HG02798 (cell line): ENCODE measurements at regions not wholly inside any gene's neighbourhood (a gene's known extent, or its start where the extent isn't known, plus 50 kb on each side); places are given as distances from the start of the nearest gene placed in this dataset.
A peak's percentile ranks its signal among the peaks of the same experiment; 100 is the strongest.
"Not testable (repeated sequence)": the region's sequence is repeated elsewhere in the genome, so short reads cannot be mapped to it uniquely, and the experiment has no call there.

Experiments
- ATAC-seq: cut with Tn5 transposase; IDR thresholded peaks from one replicate; pipeline ENCODE4 v1.9.1; 2021; ENCODE audit warnings: mild to moderate bottlenecking; ENCODE audit not compliant: unreplicated experiment, poor library complexity

GRCh38 chr6:113758214-113758613 is 98.9 kb upstream of the MARCKS start:
- no peak for ATAC-seq

GRCh38 chr6:113758826-113759574 is 98.1 kb upstream of the MARCKS start:
- ATAC-seq, result no peak

DNA sequence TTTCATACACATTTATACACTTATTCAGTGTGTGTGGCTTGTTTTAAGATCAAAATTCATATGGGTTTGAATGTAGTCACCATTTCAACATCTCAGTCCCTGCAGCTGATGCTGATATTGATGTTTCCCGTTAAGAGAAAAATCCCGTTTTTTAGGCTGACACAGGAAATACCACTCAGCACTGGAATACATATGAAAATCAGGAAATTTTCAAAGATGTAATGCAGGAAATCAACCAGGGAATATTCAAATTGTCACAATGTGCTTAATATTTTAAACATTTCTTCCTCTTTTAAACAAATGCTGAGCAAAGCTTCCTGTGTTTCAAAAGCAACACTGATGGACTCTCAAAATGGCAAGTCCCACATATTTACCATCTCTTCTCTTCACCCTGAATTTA is 94.5 kb upstream of the MARCKS start:
- ATAC-seq, result no peak

GRCh38 chr6:113763311-113763766 is 93.8 kb upstream of the MARCKS start:
- no peak for ATAC-seq

DNA sequence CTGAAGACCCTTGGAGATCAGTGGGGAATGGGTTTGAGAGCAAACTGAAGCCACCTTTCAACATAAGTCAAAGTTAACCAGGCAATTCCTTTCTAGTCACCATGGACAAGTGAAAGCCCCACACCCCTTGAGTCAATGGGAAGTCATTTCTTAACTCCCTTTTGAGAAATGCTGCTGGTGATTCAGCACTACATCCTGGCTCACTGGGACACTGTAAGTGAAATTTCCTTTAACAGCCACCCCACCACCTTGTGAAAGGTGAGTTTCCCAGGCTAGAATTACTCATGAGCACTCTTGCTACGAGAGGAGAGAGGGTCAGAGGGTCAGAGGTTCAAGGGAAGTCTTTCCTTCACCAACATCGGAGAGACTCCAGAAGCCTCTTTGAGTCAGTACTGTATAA is 93.3 kb upstream of the MARCKS start:
- ATAC-seq, result peak; percentile 64

- ATAC-seq, result no peak
Measured at GRCh38 chr6:113765909-113766308, 91.2 kb upstream of the MARCKS start.

DNA sequence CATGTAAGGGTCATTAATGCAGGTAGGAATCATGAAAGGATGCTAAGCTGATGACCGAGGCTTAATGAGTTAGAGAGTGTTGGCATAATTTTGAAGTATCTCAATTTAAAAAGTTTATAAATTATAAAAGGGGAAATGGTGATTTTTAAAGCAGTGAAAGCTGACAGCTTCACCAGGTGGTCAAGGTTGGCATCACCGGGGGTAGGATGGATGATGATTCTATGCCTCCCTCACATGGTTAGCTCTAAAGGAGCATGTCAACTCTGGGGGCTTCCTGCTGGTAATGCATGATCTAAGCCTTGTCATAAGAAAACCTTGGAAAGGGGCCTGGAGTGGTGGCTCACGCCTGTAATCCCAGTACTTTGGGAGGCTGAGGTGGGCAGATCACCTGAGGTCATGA is 89.2 kb upstream of the MARCKS start:
- no peak for ATAC-seq

DNA sequence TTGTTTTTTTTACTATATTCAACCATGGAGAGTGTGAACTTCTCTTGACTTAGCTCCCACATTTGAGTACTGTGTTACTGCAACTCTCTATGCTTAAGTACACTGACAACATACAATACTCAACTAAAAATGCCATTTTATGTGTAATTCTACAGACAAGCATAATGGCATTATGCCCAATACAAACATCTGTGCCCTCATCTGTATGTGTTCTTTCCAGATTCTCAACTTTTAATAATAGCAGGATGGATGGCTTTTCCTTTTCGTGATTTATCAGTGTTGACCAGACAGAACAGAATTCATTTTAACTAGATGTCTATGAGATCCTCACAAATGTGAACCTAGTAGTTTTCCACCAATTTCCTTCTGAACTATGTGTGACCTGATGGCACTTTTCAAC is 84.2 kb upstream of the MARCKS start:
- no peak for ATAC-seq

DNA sequence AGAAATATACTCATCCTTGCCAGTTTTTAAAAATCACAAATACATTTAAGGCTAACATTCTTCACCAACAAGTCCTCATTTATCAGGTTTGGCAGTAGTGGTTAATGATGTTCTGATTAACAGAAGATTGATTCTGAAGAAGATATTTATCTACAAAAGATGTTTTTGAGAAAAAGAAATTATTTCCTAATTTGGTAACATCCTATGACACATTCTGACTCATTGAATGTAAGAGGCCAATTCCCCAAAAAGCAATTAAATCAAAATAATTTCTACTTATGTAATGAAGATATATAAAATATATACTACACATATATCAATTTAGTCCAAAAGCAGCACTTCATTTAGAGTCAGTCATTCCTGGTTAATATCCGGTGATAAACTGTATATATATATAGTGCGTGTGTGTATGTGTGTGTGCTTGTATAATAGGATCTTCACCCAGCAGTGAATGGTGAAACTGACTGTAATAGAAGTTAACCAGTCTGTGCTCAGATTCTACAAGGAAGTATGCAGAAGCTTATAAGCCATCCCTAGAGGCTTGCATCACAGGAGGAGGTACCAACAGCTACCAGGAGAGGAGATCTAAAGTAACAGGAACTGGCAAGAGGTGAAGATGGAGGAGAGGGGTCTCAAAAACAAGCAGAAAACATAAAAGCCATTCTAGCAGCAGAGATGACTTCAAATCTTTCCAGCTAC is 82.9 kb upstream of the MARCKS start:
- ATAC-seq, result no peak

GRCh38 chr6:113776998-113777397 is 80.1 kb upstream of the MARCKS start:
- no peak for ATAC-seq

DNA sequence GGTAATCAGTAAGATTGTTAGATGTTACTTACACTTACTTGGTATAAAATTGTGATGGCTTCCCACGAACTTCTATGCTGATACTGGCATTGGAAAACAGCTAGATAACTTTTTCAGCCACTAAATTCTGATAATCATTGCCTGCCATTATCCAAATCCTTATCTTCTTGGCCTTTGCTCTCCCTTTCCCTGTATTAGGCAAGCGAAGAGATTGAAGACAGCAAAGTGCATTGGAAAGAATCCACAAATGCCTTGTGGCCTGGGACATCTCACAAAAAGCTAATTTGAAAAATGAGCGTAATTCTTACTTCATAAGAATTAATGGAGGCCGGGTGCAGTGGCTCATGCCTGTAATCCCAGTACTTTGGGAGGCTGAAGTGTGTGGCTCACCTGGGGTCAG is 79.5 kb upstream of the MARCKS start:
- no peak for ATAC-seq

DNA sequence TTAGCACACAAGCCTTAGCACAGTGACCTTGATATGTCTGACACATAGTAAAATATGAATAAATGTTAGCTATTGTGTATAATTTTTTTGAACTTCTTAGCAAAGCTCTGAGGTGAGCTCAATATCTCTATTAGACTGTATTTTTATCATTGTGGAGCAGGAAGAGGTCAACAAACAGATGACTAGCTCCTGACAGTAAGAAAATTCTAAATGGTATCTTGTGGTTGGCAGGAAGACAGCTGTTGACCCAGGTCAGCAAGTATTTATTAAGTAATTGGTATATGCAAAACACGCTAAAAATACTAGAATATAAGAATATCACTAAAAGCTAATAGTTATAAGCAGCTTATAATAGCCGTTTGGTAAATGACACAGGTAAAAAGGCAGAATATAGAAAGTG is 77.5 kb upstream of the MARCKS start:
- ATAC-seq, result peak; percentile 44

- ATAC-seq, result no peak
Measured at GRCh38 chr6:113782636-113783035, 74.5 kb upstream of the MARCKS start.

DNA sequence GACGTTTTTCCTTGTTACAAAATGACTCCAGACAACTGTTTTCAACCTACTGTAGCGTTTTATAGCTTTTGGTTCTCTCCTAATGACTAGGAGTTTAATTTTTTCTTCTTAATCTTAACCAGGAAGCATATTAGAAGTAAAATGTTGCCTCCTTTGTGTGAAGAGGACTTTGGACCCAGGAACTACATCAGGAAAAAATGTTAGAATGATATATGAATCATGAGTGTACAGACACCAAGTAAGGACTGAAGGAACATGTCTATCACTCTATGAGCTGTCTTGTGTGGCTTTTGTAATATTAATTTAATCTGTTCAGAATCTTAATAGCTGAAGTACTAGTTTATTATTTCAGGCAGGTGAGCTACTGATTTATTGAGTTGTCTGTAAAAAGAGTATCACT is 71.0 kb upstream of the MARCKS start:
- no peak for ATAC-seq

- no peak for ATAC-seq
Measured at GRCh38 chr6:113788586-113788985, 68.6 kb upstream of the MARCKS start.

GRCh38 chr6:113791225-113791624 is 65.9 kb upstream of the MARCKS start:
- ATAC-seq, result not testable (repeated sequence)

GRCh38 chr6:113795371-113795770 is 61.8 kb upstream of the MARCKS start:
- not testable (repeated sequence) for ATAC-seq

DNA sequence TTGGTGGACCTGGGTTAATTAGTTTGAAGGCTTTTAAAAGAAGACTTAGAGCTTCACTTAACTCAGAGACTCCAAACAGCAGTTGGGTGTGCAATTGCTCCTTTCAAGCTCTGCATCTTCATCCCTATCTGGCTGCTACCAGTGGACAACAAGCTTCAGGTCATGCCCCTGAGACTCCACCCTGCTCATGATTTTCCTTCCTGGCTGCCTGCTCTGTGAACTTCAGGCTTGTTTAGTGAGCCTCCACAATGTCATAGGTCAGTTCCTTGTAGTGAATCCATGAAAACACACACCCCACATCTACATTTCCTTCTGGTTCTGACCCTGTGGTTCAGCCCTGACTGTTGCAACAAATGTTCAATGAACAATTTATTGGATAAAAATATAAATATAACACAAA is 61.1 kb upstream of the MARCKS start:
- no peak for ATAC-seq

- ATAC-seq, result no peak
Measured at GRCh38 chr6:113802779-113803178, 54.4 kb upstream of the MARCKS start.

DNA sequence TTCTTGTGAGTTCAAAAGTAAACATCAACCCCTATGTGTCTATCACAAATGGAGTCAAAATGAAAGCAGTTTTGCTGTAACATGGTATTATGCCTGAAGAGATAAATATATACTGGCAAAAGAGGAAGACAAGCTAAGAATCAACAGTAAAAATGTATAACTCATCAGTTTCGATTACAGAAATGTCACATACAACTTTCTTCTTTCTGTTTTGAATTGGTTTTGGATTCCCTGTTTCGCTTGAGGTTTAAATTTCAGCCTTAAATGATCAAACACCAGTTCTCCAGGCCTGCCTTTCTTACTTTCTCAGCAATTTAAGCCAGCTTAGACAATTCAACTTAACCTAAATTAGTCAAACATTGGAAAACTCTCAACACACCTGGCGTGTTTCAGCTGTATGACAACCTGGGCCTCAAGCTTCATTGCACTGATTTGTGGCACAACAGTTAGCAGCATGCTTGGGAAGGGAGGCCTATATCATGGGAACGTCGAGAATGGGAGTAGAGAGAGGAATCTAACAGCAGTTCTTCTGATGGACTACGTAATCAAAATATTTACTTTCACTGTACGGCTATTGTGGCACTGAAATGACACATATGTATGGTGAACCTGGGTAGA is 51.9 kb upstream of the MARCKS start:
- peak; percentile 91 for ATAC-seq

- no peak for ATAC-seq
Measured at GRCh38 chr6:113805811-113806495, 51.2 kb upstream of the MARCKS start.
